Stomach (tissue), 8 donors: ENCODE measurements at regions not wholly inside any gene's neighbourhood (a gene's known extent, or its start where the extent isn't known, plus 50 kb on each side); places are given as distances from the start of the nearest gene placed in this dataset.

ENCODE experiments used
- DNase-seq, 2 donors: peaks; one replicate each; pipeline versions ENCODE4 v3.0.0 to v3.0.0-alpha.2; 2013 to 2019
- H3K27ac ChIP-seq, 5 donors: fragments of 200-600 bp in 4 of 5; sonication (generic) in 4 of 5; one replicate each; pipeline ENCODE4 v1.5.1; 2013 to 2019; ENCODE audit warnings: mild to moderate bottlenecking in 1 of 5, moderate library complexity in 1 of 5
- H3K27me3 ChIP-seq, 3 donors: fragments of 200-600 bp; sonication (generic); one replicate each; pipeline ENCODE4 v1.5.1; 2017 to 2019; ENCODE audit warnings: mixed run types in 1 of 3
- H3K36me3 ChIP-seq, 4 donors: fragments of 200-600 bp; sonication (generic); 1 replicate in 3 of 4; 2 replicates in 1 of 4; pipeline ENCODE4 v1.5.1; 2016 to 2019
- H3K4me1 ChIP-seq, 4 donors: fragments of 200-600 bp; sonication (generic); one replicate each; pipeline ENCODE4 v1.5.1; 2016 to 2019
- H3K4me3 ChIP-seq, 4 donors: fragments of 200-600 bp; sonication (generic) in 3 of 4; one replicate each; pipeline ENCODE4 v1.5.1; 2016 to 2019; ENCODE audit warnings: mild to moderate bottlenecking in 1 of 4
- H3K9me3 ChIP-seq, 4 donors: fragments of 200-600 bp; sonication (generic); one replicate each; pipeline ENCODE4 v1.5.1; 2016 to 2019
- CTCF ChIP-seq, 7 experiments: fragments of 450-650 bp in 4 of 7; fragments of 200-600 bp in 3 of 7; sonication (generic) in 3 of 7; IDR thresholded peaks; one replicate each; pipeline ENCODE4 v1.5.1; 2016 to 2019; ENCODE audit warnings: antibody characterized with exemption in 7 of 7, control low read depth in 2 of 7, mild to moderate bottlenecking in 1 of 7
- EP300 ChIP-seq: sonication (generic); formaldehyde crosslinking; IDR thresholded peaks from one replicate; pipeline ENCODE4 v1.6.1; 2017; ENCODE audit warnings: antibody characterized with exemption
- POLR2A ChIP-seq, 4 donors: fragments of 450-650 bp; IDR thresholded peaks; one replicate each; pipeline ENCODE4 v1.6.1; 2016; ENCODE audit warnings: antibody characterized with exemption in 4 of 4, control low read depth in 2 of 4, mild to moderate bottlenecking in 1 of 4, moderate library complexity in 1 of 4
- POLR2AphosphoS5 ChIP-seq, 3 donors: sonication (generic); formaldehyde crosslinking; IDR thresholded peaks; one replicate each; pipeline ENCODE4 v1.6.1; 2016; ENCODE audit warnings: antibody characterized with exemption in 3 of 3
- WGBS, 5 donors: extraction: QIAGEN DNeasy Blood & Tissue Kit in 3 of 5; methylation state at CpG; one replicate each; pipeline versions ENCODE4 v1.1.5 to v1.1.7; 2013 to 2018; 5-methylcytosine and 5-hydroxymethylcytosine counted together
- intact Hi-C: fragments of 100-400 bp; cut with DNase I; formaldehyde crosslinking; loops from one replicate; pipeline ENCODE4 v1.15.1; 2023; ENCODE audit warnings: low total_unique reads
- donor health status: healthy with polysubstance abuse.
- donor health status: Bipolar disorder and iron deficiency.
- donor health status: healthy.

GRCh38 chr11:128165572-128165971 is 421.8 kb downstream of the ETS1 start:
- intact Hi-C loops = loop anchor here (10.0 kb wide), 1 partner anchor 469 kb away; no protein-coding TSS in a partner anchor
- Histone ChIP-seq H3K36me3 (no peaks in the 10 kb centered on the region), H3K27ac (no peak overlapping the region), H3K4me3 (no peak overlapping the region), H3K27me3 (no peaks in the 10 kb centered on the region), H3K9me3 (no peaks in the 10 kb centered on the region), H3K4me1 (peaks cover 0 to 18% (median 2%) of the 10 kb centered on the region in 4 donors)
- WGBS, 5 donors = 73 to 84% (median 77%) methylated on average over 4 of the region's 4 CpGs
- no peak for DNase-seq
- no peak for TF ChIP-seq EP300
- no peak for TF ChIP-seq POLR2A (IDR thresholded peaks at IDR 0.05)
- no peak for TF ChIP-seq POLR2AphosphoS5 (IDR thresholded peaks at IDR 0.05)
- no peak for TF ChIP-seq CTCF (IDR thresholded peaks at IDR 0.05)

GRCh38 chr11:128164080-128164741 is 423.1 kb downstream of the ETS1 start:
- DNase-seq = peak in 1 of 2 donors; percentile 53
- no peaks in the 10 kb centered on the region for H3K27me3 ChIP-seq
- no peaks in the 10 kb centered on the region for H3K36me3 ChIP-seq
- no peak overlapping the region for H3K27ac ChIP-seq
- 27 to 57% (median 42%) methylated on average over 6 of the region's 6 CpGs for WGBS, 5 donors
- H3K4me3 ChIP-seq = no peak overlapping the region
- no peaks in the 10 kb centered on the region for H3K9me3 ChIP-seq
- peaks cover 0 to 18% (median 2%) of the 10 kb centered on the region in 4 donors for H3K4me1 ChIP-seq
- TF ChIP-seq EP300 = no peak
- intact Hi-C loops = loop anchor here (10.0 kb wide), 1 partner anchor 471 kb away; no protein-coding TSS in a partner anchor

GRCh38 chr11:128161994-128162393 is 425.4 kb downstream of the ETS1 start:
- 79 to 97% (median 95%) methylated on average over 1 of the region's 1 CpG for WGBS, 5 donors
- no peaks in the 10 kb centered on the region for H3K27me3 ChIP-seq
- H3K4me1 ChIP-seq = peaks cover 0 to 18% (median 2%) of the 10 kb centered on the region in 4 donors
- TF ChIP-seq CTCF (IDR thresholded peaks at IDR 0.05) = no peak
- TF ChIP-seq POLR2A (IDR thresholded peaks at IDR 0.05) = no peak
- no peak for TF ChIP-seq POLR2AphosphoS5 (IDR thresholded peaks at IDR 0.05)
- no peak for TF ChIP-seq EP300
- H3K4me3 ChIP-seq = no peak overlapping the region
- no peaks in the 10 kb centered on the region for H3K36me3 ChIP-seq
- intact Hi-C loops = loop anchor here (10.0 kb wide), 1 partner anchor 473 kb away; no protein-coding TSS in a partner anchor
- H3K27ac ChIP-seq = no peak overlapping the region
- no peak for DNase-seq
- no peaks in the 10 kb centered on the region for H3K9me3 ChIP-seq

GRCh38 chr11:128161436-128161835 is 425.9 kb downstream of the ETS1 start:
- Histone ChIP-seq H3K36me3 (no peaks in the 10 kb centered on the region), H3K4me1 (peaks cover 0 to 18% (median 2%) of the 10 kb centered on the region in 4 donors), H3K9me3 (no peaks in the 10 kb centered on the region), H3K4me3 (no peak overlapping the region), H3K27ac (peak overlapping the region in 1 of 5 donors; percentile 30), H3K27me3 (no peaks in the 10 kb centered on the region)
- TF ChIP-seq POLR2A (IDR thresholded peaks at IDR 0.05) = no peak
- no peak for TF ChIP-seq CTCF (IDR thresholded peaks at IDR 0.05)
- no peak for TF ChIP-seq POLR2AphosphoS5 (IDR thresholded peaks at IDR 0.05)
- TF ChIP-seq EP300 = no peak
- no peak for DNase-seq
- intact Hi-C loops = loop anchor here (10.0 kb wide), 1 partner anchor 473 kb away; no protein-coding TSS in a partner anchor
- 73 to 100% (median 82%) methylated on average over 1 of the region's 1 CpG for WGBS, 5 donors

GRCh38 chr11:128158860-128159259 is 428.5 kb downstream of the ETS1 start:
- Histone ChIP-seq H3K36me3 (no peaks in the 10 kb centered on the region), H3K27ac (no peak overlapping the region)
- intact Hi-C loops = loop anchor here (10.0 kb wide), 1 partner anchor 666 kb away; no protein-coding TSS in a partner anchor

More at GRCh38 chr11:128158860-128159259, 428.5 kb downstream of the ETS1 start:
- DNase-seq = no peak
- peaks cover 0 to 3% (median under 1%) of the 10 kb centered on the region in 4 donors for H3K4me1 ChIP-seq
- no peaks in the 10 kb centered on the region for H3K27me3 ChIP-seq
- 78 to 98% (median 92%) methylated on average over 4 of the region's 4 CpGs for WGBS, 5 donors
- H3K4me3 ChIP-seq = no peak overlapping the region
- TF ChIP-seq CTCF (IDR thresholded peaks at IDR 0.05) = no peak
- TF ChIP-seq EP300 = no peak
- TF ChIP-seq POLR2A (IDR thresholded peaks at IDR 0.05) = no peak
- no peak for TF ChIP-seq POLR2AphosphoS5 (IDR thresholded peaks at IDR 0.05)
- no peaks in the 10 kb centered on the region for H3K9me3 ChIP-seq
